SK-N-MC (cell line): ENCODE measurements at regions not wholly inside any gene's neighbourhood (a gene's known extent, or its start where the extent isn't known, plus 50 kb on each side); places are given as distances from the start of the nearest gene placed in this dataset.

Experiments used
- EZH2 ChIP-seq: fragments of 200-600 bp; sonication (generic); IDR thresholded peaks from one replicate; pipeline ENCODE4 v1.6.1; 2017; ENCODE audit warnings: antibody characterized with exemption
- FOXP2 ChIP-seq: optimal IDR thresholded peaks from 2 replicates; pipeline ENCODE3; 2011; ENCODE audit warnings: mild to moderate bottlenecking, moderate library complexity; ENCODE audit not compliant: insufficient read depth; ENCODE audit errors: extremely low read length, control extremely low read depth
- POLR2AphosphoS5 ChIP-seq: IDR thresholded peaks from 2 replicates; pipeline ENCODE4 v1.6.1; 2012; ENCODE audit warnings: mild to moderate bottlenecking, low read depth, low read length, borderline replicate concordance

DNA sequence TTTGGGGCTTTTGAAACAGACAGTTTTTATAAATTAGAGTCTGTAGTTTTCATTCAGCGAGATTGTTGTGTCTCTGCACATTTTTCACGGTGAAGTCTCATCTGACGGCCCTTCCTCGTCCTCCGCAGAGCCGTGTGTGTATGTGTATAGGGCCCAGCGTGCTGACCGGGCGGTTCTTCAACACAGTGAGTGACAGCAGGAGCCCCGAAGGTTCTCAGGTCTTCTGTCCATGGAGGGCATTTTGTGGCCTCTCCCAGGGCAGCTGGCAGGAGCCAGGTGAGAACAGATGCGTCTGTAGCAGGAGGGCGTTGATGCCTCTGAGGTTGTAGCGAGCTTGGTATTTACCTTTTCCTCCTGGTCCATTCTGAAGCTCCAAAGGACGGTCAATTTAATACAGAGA, 116.0 kb upstream of the LPCAT1 start:
- TF ChIP-seq FOXP2, result no peak
- no peak for TF ChIP-seq EZH2
- TF ChIP-seq POLR2AphosphoS5, result no peak
